ENCODE measurements at regions not wholly inside any gene's neighbourhood (a gene's known extent, or its start where the extent isn't known, plus 50 kb on each side); places are given as distances from the start of the nearest gene placed in this dataset.

GRCh38 chr16:79444572-79444971, 156.0 kb downstream of the MAF start:
- POLR2A ChIA-PET (ENCODE audit: unreplicated experiment): no interaction called here
- BruUV-seq (replicated peaks): no TSS peak
- no peak overlapping the region for H3K9ac ChIP-seq (ENCODE audit: low read depth, low read length)

More at GRCh38 chr16:79444572-79444971, 156.0 kb downstream of the MAF start:
- dilution Hi-C loops (cut with HindIII; ENCODE audit: low sequenced_read_pairs, unreplicated experiment) (no loop called here), in situ Hi-C loops (cut with MboI; ENCODE audit: low sequenced_read_pairs) (no loop called here), intact Hi-C loops (cut with micrococcal nuclease) (no loop called here)
- Histone ChIP-seq H3K79me1 (ENCODE audit: low read depth in 1 of 2, low read length in 2 of 2) (no peaks in the 10 kb centered on the region), H3K36me3 (ENCODE audit: control insufficient read depth, insufficient read depth, low read length) (no peaks in the 10 kb centered on the region), H2BK5ac (ENCODE audit: low read depth, low read length, poor library complexity, severe bottlenecking) (no peak overlapping the region), H3K4me2 (ENCODE audit: low read depth, low read length) (no peak overlapping the region), H3K9me3 (ENCODE audit: control insufficient read depth, insufficient read depth, low read length) (peaks cover 15% of the 10 kb centered on the region), H2BK120ac (ENCODE audit: low read depth, low read length) (no peak overlapping the region), H4K8ac (ENCODE audit: low read depth in 2 of 2, low read length in 2 of 2) (no peak overlapping the region), H2BK20ac (ENCODE audit: low read depth, low read length) (no peak overlapping the region), H3K9me1 (ENCODE audit: insufficient read depth, low read length) (no peaks in the 10 kb centered on the region), H4K20me1 (ENCODE audit: insufficient read depth, low read length) (no peaks in the 10 kb centered on the region), H2AFZ (replicated peaks; ENCODE audit: low read length, poor library complexity) (no peak overlapping the region), H3K18ac (ENCODE audit: low read depth, low read length) (no peak overlapping the region), H3K14ac (replicated peaks; ENCODE audit: low read depth, low read length) (no peak overlapping the region), H2BK15ac (ENCODE audit: low read depth, low read length) (no peak overlapping the region), H2AK9ac (replicated peaks; ENCODE audit: low read depth, low read length, poor library complexity) (no peak overlapping the region), H3K27ac (ENCODE audit: insufficient read depth, low read length) (no peak overlapping the region), H2AK5ac (ENCODE audit: low read depth, low read length) (no peak overlapping the region), H3K4me3 (ENCODE audit: insufficient read depth, low read depth, low read length) (no peak overlapping the region), H4K91ac (ENCODE audit: insufficient read depth, low read depth, low read length) (no peak overlapping the region), H3K4ac (ENCODE audit: low read depth, low read length) (no peak overlapping the region), H3K23ac (ENCODE audit: low read depth, low read length) (no peak overlapping the region), H3K4me1 (ENCODE audit: control insufficient read depth, insufficient read depth, low read length) (no peaks in the 10 kb centered on the region), H3K27me3 (ENCODE audit: control insufficient read depth, insufficient read depth, low read length) (no peaks in the 10 kb centered on the region), H4K5ac (ENCODE audit: low read depth, low read length) (no peak overlapping the region), H3K56ac (ENCODE audit: extremely low read depth, insufficient read depth, low read length) (no peak overlapping the region)
- CTCF ChIA-PET: no interaction called here
- ATAC-seq (ENCODE audit: low read depth) (no peak), DNase-seq (no peak)
- 60% methylated on average over 2 of the region's 7 CpGs; no CpG with 5 or more reads in 1 of the 2 experiments for WGBS, 2 experiments (ENCODE audit: extremely low coverage in 2 of 2, insufficient read length in 1 of 2)
- TF ChIP-seq RFX5 (IDR thresholded peaks at IDR 0.05; ENCODE audit: low read depth, low read length): no peak
- TF ChIP-seq NFE2L2 (IDR thresholded peaks at IDR 0.05; ENCODE audit: low read depth, low read length): no peak
- TF ChIP-seq CEBPB (IDR thresholded peaks at IDR 0.05; ENCODE audit: low read depth, low read length): no peak
- TF ChIP-seq MAZ (IDR thresholded peaks at IDR 0.05; ENCODE audit: borderline replicate concordance, low read depth, low read length): no peak
- TF ChIP-seq ELK1 (IDR thresholded peaks at IDR 0.05; ENCODE audit: borderline replicate concordance, low read depth, low read length): no peak
- TF ChIP-seq FOS (IDR thresholded peaks at IDR 0.05; ENCODE audit: low read depth, low read length): no peak
- TF ChIP-seq BHLHE40 (IDR thresholded peaks at IDR 0.05; ENCODE audit: low read depth, low read length): no peak
- TF ChIP-seq SMC3 (IDR thresholded peaks at IDR 0.05; ENCODE audit: low read depth, low read length): no peak
- no peak for TF ChIP-seq POLR2A (IDR thresholded peaks at IDR 0.05; ENCODE audit: low read depth, low read length)
- no peak for TF ChIP-seq MXI1 (IDR thresholded peaks at IDR 0.05; ENCODE audit: borderline replicate concordance, low read depth, low read length)
- TF ChIP-seq CHD1 (IDR thresholded peaks at IDR 0.05; ENCODE audit: low read depth, low read length): no peak
